Astrocyte of the hippocampus (primary cell): ENCODE measurements at regions not wholly inside any gene's neighbourhood (a gene's known extent, or its start where the extent isn't known, plus 50 kb on each side); places are given as distances from the start of the nearest gene placed in this dataset.
A peak's percentile ranks its signal among the peaks of the same experiment; 100 is the strongest.

Experiments
- DNase-seq: peaks from one replicate; pipeline ENCODE4 v3.0.0; 2011; ENCODE audit warnings: low read depth, low spot score

DNA sequence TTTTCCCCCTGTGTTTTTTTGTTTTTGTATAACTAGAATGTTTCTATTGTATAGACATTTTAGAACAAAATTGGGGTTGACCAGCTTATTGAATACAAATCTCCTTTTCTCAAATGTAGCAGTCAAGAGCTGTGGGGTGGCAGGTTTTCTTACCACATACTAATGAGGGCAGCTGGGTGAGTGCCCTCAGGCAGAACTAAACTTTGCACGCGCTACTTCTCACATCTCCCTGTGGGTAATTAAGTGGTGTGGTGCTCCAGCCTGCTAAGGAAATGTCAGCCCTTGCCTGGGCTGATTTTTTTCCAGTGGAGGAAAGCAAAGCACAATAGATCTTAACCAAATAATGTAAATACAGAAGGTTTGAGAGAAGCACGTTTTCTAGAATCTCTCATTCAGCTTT, 717.6 kb upstream of the TENM3 start:
- peak; percentile 53 for DNase-seq

GRCh38 chr4:181528570-181529184, 714.5 kb upstream of the TENM3 start:
- DNase-seq = peak; percentile 90

GRCh38 chr4:181529537-181529936, 713.7 kb upstream of the TENM3 start:
- DNase-seq = no peak

- DNase-seq = no peak
These were observed 706.9 kb upstream of the TENM3 start for GRCh38 chr4:181536196-181536746.

- no peak for DNase-seq
These were observed 706.3 kb upstream of the TENM3 start for GRCh38 chr4:181536811-181537434.

DNA sequence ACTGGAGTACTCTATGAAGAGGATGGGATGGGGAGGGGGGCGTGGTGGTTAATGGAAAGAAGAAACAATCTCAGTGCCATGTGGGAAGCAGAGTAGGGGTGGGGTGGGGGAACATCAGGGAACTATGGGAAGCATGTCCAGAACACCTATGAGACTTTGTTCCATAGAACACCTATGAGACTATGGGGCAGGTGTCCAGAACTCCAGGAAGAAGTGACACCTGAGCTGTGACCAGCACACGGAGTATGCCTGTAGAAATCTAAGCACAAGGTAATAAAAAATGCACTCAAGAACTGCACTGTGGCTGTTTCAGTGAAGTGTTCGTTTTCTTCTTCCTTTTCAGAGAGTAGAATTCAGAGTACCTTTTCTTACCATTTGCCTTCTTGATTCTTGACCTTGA, 704.8 kb upstream of the TENM3 start:
- no peak for DNase-seq

- DNase-seq = peak; percentile 54
These were observed 701.8 kb upstream of the TENM3 start for GRCh38 chr4:181541396-181541795.

DNA sequence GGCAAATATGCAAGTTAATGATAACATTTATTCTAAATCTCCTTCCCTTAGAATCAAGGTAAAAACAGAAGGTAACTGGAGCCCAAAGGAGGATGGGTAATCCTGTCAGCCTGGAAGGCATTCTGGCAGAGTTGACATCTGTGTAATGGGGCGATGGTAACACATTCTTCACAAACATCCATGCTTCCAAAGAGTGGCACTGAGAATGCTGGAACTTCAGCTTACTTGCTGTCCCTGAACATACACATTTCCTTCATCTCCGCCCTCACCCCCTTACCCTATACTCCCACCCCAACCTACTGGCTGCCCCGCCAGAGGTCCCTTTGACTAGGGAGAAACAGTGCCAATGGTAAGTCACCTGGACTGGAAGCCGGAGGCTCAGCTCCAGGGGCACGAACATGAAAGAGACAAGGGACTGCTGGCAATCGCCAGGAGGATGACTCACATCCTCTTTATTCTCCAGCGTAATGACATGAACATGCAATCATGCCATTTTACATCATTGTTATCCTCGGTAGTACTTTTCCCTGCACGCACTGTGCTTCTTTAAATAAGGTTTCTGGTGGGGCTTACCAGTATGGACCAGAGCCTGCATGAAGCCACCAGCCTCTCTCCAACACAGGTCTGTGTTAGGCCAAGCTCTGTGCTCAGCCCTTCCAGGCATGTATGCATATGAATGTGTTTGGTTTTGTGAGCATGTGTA, 694.2 kb upstream of the TENM3 start:
- DNase-seq = peak; percentile 86

- no peak for DNase-seq
These were observed 693.5 kb upstream of the TENM3 start for GRCh38 chr4:181549576-181550188.

- no peak for DNase-seq
These were observed 692.8 kb upstream of the TENM3 start for GRCh38 chr4:181550381-181550780.

DNA sequence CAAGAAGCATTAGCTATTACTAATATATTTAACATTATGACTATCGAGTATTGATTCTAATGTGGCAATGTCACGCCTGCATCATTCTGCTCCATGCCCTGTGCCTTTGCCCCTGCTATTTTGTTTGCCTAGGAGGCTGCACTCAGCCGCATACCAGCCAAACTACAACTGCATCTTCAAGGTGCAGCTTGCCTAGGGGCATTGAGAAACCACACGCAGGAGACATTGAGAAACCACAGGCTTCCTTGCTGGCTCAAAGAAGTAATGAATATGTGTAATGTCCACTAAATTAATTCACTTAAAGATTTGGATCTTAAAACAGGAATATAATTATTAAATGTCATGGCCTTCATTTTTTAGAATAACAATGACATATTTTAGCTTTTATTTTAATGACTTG, 683.6 kb upstream of the TENM3 start:
- no peak for DNase-seq

- DNase-seq = no peak
These were observed 680.8 kb upstream of the TENM3 start for GRCh38 chr4:181562399-181562798.

GRCh38 chr4:181564625-181565024, 678.6 kb upstream of the TENM3 start:
- DNase-seq = peak; percentile 7

DNA sequence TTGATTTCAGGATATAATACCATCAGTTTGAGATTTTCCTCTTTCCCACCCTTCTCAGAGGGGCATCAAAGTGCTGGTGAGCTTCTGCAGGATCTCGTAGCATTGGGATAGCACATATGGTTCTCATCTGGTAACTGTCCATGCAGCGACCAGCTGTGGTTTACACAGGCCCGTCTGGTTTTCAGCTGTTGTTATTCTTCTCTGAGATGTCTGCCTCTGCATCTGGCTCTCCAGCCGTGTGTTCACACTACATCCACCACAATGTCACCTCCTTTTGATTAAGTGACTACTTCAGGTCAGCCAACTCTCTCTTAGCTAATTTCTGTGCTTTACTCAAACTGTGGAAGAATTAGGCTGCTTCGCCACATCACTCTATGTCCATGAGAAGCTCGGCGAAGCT, 676.7 kb upstream of the TENM3 start:
- peak; percentile 9 for DNase-seq

DNA sequence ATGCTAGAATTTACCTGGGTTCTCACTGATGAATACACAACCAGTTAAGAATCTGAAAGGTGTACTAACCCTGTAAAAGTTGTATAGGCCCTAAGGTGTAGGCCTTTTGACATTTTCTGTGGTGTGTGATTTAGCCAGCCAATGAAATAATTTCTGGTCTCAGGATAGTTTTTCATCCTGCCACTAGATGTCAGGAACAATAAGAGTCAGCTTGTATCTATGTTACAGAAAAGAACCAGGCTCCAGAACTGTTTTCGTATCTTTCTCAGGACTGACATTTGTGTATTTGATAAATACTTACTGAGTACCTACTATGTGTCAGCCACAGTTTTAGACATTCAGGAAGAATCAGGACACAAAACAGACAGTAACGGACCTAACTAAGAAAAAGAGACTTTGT, 673.6 kb upstream of the TENM3 start:
- DNase-seq = peak; percentile 72

DNA sequence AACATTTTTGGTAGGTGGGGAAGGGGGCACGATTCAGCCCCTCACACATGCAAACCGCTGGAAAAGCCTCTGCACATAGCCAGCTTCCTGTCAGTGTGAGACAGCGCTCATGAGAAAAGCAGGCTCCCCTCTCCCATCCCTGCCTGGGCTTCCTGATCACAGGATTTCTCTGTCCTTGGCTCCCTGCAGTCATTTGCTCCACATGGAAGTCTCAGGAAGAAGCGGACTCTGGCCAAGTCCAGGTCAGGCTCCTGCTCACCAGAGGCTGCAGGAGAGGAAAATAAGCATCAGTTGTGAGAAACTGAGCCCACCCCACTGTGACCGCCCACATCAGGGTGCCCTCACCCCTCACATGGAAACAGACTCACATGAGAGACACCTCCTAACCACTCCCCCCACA, 664.3 kb upstream of the TENM3 start:
- no peak for DNase-seq

- DNase-seq = no peak
These were observed 663.7 kb upstream of the TENM3 start for GRCh38 chr4:181579486-181579885.

- DNase-seq = no peak
These were observed 661.2 kb upstream of the TENM3 start for GRCh38 chr4:181581983-181582382.

DNA sequence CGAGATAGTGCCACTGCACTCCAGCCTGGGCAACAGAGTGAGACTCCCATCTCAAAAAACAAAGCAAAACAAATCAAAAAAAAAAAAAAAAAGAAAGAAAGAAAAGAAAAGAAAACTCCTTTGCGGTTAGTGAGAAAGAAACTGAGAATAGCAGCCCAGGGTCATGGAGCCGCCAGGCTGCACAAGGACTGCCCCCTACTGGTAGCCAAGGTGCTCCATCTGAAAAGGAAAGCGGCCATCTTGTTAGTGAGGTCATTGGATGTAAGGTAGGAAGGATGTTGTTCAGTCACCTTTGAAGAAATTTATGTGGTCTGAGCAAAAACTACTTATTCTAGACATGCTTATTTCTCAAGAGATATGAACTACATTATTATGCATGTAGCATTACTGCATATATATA, 660.6 kb upstream of the TENM3 start:
- DNase-seq = no peak

- DNase-seq = no peak
These were observed 654.4 kb upstream of the TENM3 start for GRCh38 chr4:181588733-181589302.

DNA sequence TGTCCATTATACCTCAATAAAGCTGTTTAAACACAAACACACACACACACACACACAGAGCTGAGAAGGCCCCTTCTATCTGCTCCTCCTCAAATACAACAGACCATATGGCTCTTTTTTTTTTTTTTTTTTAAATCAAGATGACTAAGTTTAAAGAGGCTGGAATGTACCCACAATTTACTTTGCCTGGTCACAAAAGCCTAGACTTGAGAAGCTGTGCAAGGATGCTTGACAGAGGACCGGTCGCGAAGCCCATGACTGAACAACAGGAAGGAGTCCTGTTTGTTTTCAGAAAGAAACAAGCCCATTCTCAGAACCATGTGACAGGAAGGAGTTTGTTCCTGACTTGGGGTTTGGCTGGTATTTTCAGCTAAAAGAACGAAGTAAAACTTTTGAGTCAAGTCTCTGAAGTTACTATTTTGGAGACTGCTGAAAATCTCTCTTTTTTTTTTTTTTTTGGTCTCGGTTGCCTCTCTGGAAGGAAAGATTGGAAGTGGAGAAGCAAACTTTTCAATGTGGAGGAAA, 650.9 kb upstream of the TENM3 start:
- no peak for DNase-seq

DNA sequence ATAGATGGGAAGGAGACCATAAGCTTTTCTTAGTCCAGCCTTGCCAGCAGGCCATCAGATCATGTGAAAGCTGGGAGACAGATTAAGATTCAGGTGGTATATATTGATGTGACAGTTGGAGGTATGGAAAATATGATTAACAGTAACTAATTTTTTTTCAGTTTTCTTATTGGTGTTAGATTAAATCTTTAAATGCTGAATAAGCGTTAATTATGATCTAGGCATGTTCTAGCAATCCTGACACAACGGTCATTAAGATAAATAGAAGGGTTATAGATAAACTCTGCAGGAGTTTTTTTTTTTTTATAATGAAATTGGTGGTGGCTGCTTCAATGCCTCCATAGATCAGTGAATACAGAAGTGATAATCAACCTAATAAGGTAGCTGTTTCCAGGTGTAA, 649.5 kb upstream of the TENM3 start:
- no peak for DNase-seq
